K562 (cell line): ENCODE measurements at regions not wholly inside any gene's neighbourhood (a gene's known extent, or its start where the extent isn't known, plus 50 kb on each side); places are given as distances from the start of the nearest gene placed in this dataset.

Experiments
- ATAC-seq: fragments of 200-7000 bp; cut with Tn5 transposase; 3 replicates; pipeline ENCODE4 v1.9.1; 2020; ENCODE audit warnings: moderate library complexity
- BruUV-seq: library from RNA; stranded (reverse); fragments of 400-500 nt; replicated peaks from 2 replicates; lab custom pipeline; 2021; lab: Mats Ljungman, UMichigan
- CTCF ChIA-PET: fragments of 300-600 bp; formaldehyde crosslinking; extraction: SDS; loops from one replicate; lab custom pipeline; 2021; ENCODE audit warnings: low intra/inter-chr PET ratio; lab: Yijun Ruan, JAX
- POLR2A ChIA-PET: fragments of 300-600, 350-650 bp; sonication (Branson Sonifier 250); formaldehyde crosslinking; extraction: SDS; loops from one replicate; lab custom pipeline; 2021; ENCODE audit warnings: antibody characterized with exemption, inconsistent platforms; lab: Yijun Ruan, JAX
- DNase-seq, 4 experiments: peaks; one replicate each; pipeline versions ENCODE4 v3.0.0 to v3.0.0-alpha.2; 2011 to 2018; ENCODE audit warnings: low spot score in 3 of 4, mixed read lengths in 3 of 4; ENCODE audit errors: extremely low read depth in 1 of 4
- FAIRE-seq: peaks from 2 replicates; lab custom pipeline; 2011; peaks lifted over from hg19 to GRCh38; lab: Jason Lieb, UNC
- H2AFZ ChIP-seq: 2 replicates; pipeline ENCODE4 v1.6.0; 2011; ENCODE audit warnings: low read depth, low read length, control low read depth, inconsistent platforms
- H3K27ac ChIP-seq: fragments of 200-600 bp; 3 replicates; pipeline ENCODE4 v1.8.0; 2011; ENCODE audit warnings: low read depth, mild to moderate bottlenecking, control low read depth, inconsistent platforms, low read length, moderate library complexity, mixed read lengths; ENCODE audit errors: extremely low read depth
- H3K27me3 ChIP-seq, 2 experiments: fragments of 300-600 bp in 1 of 2; 2 replicates in 1 of 2; 3 replicates in 1 of 2; pipeline versions ENCODE4 v1.6.0 to v1.8.0; 2011; ENCODE audit warnings: inconsistent platforms in 2 of 2, low read length in 2 of 2, mild to moderate bottlenecking in 1 of 2, mixed read lengths in 1 of 2, moderate library complexity in 1 of 2; ENCODE audit not compliant: control insufficient read depth in 2 of 2, insufficient read depth in 2 of 2
- H3K36me3 ChIP-seq: fragments of 300-600 bp; 3 replicates; pipeline ENCODE4 v1.8.0; 2011; ENCODE audit warnings: mild to moderate bottlenecking, low read length, inconsistent platforms; ENCODE audit not compliant: control insufficient read depth, insufficient read depth
- H3K4me1 ChIP-seq, 2 experiments: fragments of 200-600 bp in 1 of 2; replicated peaks in 1 of 2; 2 replicates in 1 of 2; 3 replicates in 1 of 2; pipeline versions ENCODE4 v1.5.1 to v1.8.0; 2011; ENCODE audit warnings: inconsistent platforms in 2 of 2, low read length in 2 of 2, mild to moderate bottlenecking in 1 of 2, mixed read lengths in 1 of 2, moderate library complexity in 1 of 2; ENCODE audit not compliant: control insufficient read depth in 2 of 2, insufficient read depth in 2 of 2
- H3K4me2 ChIP-seq: 2 replicates; pipeline ENCODE4 v1.6.1; 2011; ENCODE audit warnings: low read length, control low read depth, inconsistent platforms, mixed read lengths; ENCODE audit not compliant: insufficient read depth
- H3K4me3 ChIP-seq: fragments of 200-600 bp; sonication (generic), shearing (Covaris generic); 2 replicates; pipeline ENCODE4 v1.5.1; 2016; ENCODE audit warnings: control low read depth, inconsistent platforms
- H3K79me2 ChIP-seq: fragments of 200-600 bp; 3 replicates; pipeline ENCODE4 v1.8.0; 2011; ENCODE audit warnings: low read length, inconsistent platforms; ENCODE audit not compliant: control insufficient read depth, insufficient read depth
- H3K9ac ChIP-seq, 2 experiments: 2 replicates each; pipeline versions ENCODE4 v1.6.0 to v1.6.1; 2011; ENCODE audit warnings: low read depth in 2 of 2, low read length in 2 of 2, control low read depth in 1 of 2, inconsistent platforms in 1 of 2, mild to moderate bottlenecking in 1 of 2, mixed read lengths in 1 of 2; ENCODE audit not compliant: insufficient read depth in 1 of 2
- H3K9me1 ChIP-seq: one replicate; pipeline ENCODE4 v1.6.0; 2011; ENCODE audit warnings: inconsistent platforms, mild to moderate bottlenecking, low read length, moderate library complexity; ENCODE audit not compliant: control insufficient read depth, insufficient read depth
- H3K9me3 ChIP-seq: replicated peaks from 2 replicates; pipeline ENCODE4 v1.5.1; 2011; ENCODE audit warnings: low read depth, low read length, inconsistent platforms; ENCODE audit not compliant: control insufficient read depth, insufficient read depth
- H4K20me1 ChIP-seq: replicated peaks from 2 replicates; pipeline ENCODE4 v1.6.1; 2011; ENCODE audit warnings: low read length, inconsistent platforms, mixed read lengths; ENCODE audit not compliant: control insufficient read depth, insufficient read depth
- ELF4 ChIP-seq: fragments of 450-650 bp; formaldehyde crosslinking; IDR thresholded peaks from 2 replicates; pipeline ENCODE4 v1.4.0; 2022; ENCODE audit warnings: missing genetic modification characterization
- ZNF740 ChIP-seq, 3 experiments: fragments of 200-800 bp in 1 of 3; sonication (Bioruptor generic) in 1 of 3; sonication (generic) in 1 of 3; formaldehyde crosslinking in 1 of 3; IDR thresholded peaks; 2 replicates each; pipeline versions ENCODE4 v1.6.1 to v1.8.0; 2016 to 2022; ENCODE audit warnings: mild to moderate bottlenecking in 2 of 3, missing compliant biosample characterization in 2 of 3, missing genetic modification characterization in 2 of 3, missing genetic modification reagents in 1 of 3
- ZNF77 ChIP-seq: fragments of 250-450 bp; sonication (Bioruptor Pico); IDR thresholded peaks from 2 replicates; pipeline ENCODE4 v1.5.0; 2020
- WGBS: fragments of 100-300 bp; shearing (Covaris generic); methylation state at CpG from one replicate; pipeline ENCODE4 v1.1.6; 2016; ENCODE audit warnings: low coverage, mixed read lengths; ENCODE audit not compliant: insufficient coverage; ENCODE audit errors: missing lambda C conversion rate; 5-methylcytosine and 5-hydroxymethylcytosine counted together
- in situ Hi-C: fragments of 300-500 bp; cut with MboI; formaldehyde crosslinking; loops from 4 replicates; pipeline ENCODE4 v1.15.0; 2018; ENCODE audit warnings: inconsistent platforms, mixed read lengths
- intact Hi-C: fragments of 100-400 bp; cut with micrococcal nuclease; formaldehyde crosslinking; loops from 2 replicates; pipeline ENCODE4 v1.14.2; 2022

GRCh38 chr14:30252151-30252550, 306.8 kb upstream of the G2E3 start:
- in situ Hi-C loops (no loop called here), intact Hi-C loops (no loop called here)
- WGBS: 3% methylated on average over 2 of the region's 2 CpGs
- no peaks in the 10 kb centered on the region for H3K9me3 ChIP-seq
- H4K20me1 ChIP-seq: no peaks in the 10 kb centered on the region
- no peak for FAIRE-seq
- no peak overlapping the region for H3K9ac ChIP-seq
- H3K9me1 ChIP-seq: no peaks in the 10 kb centered on the region
- POLR2A ChIA-PET: no interaction called here
- BruUV-seq: no TSS peak
- H2AFZ ChIP-seq: no peak overlapping the region
- no peak overlapping the region for H3K4me3 ChIP-seq
- H3K4me2 ChIP-seq: no peak overlapping the region
- H3K27ac ChIP-seq: no peak overlapping the region
- no peak for TF ChIP-seq ELF4 (CRISPR knock-in tag)
- TF ChIP-seq ZNF740 (CRISPR knock-in tag; IDR thresholded peaks at IDR 0.05): no peak
- no peak for TF ChIP-seq ZNF740 (tag; IDR thresholded peaks at IDR 0.05)
- no peak for TF ChIP-seq ZNF77 (CRISPR knock-in tag)
- H3K79me2 ChIP-seq: no peaks in the 10 kb centered on the region
- H3K27me3 ChIP-seq: no peaks in the 10 kb centered on the region
- CTCF ChIA-PET: no interaction called here
- DNase-seq: no peak
- no peaks in the 10 kb centered on the region for H3K4me1 ChIP-seq
- H3K36me3 ChIP-seq: no peaks in the 10 kb centered on the region
- ATAC-seq: no peak
